Heart left ventricle (tissue), 13 donors: ENCODE measurements at regions not wholly inside any gene's neighbourhood (a gene's known extent, or its start where the extent isn't known, plus 50 kb on each side); places are given as distances from the start of the nearest gene placed in this dataset.

Source experiments
- CTCF ChIP-seq, 12 donors: fragments of 200-600 bp; sonication (generic) in 4 of 12; IDR thresholded peaks; one replicate each; pipeline versions ENCODE4 v1.5.0 to v1.8.0; 2018 to 2022; ENCODE audit warnings: antibody characterized with exemption in 12 of 12, mild to moderate bottlenecking in 5 of 12
- POLR2A ChIP-seq, 2 donors: fragments of 450-650 bp; IDR thresholded peaks; one replicate each; pipeline ENCODE4 v1.6.1; 2017; ENCODE audit warnings: antibody characterized with exemption in 2 of 2, mild to moderate bottlenecking in 2 of 2, moderate library complexity in 2 of 2
- donor health status: ischemic (EF 13 %, LVEDD 7.1; RV severe dilation, severe dysfunction).
- donor health status: DM: no; HTN: yes; CAD: no.
- donor health status: DM: no; HTN: no; CAD: no.
- donor health status: ischemic (EF 25% LVEDD 6.9; RV normal size, moderate dysfunction).
- donor health status: ischemic (EF 25% LVEDD 5.7; RV mildly dilated, moderate dysfunction).
- donor health status: ischemic (EF 35%, LVEDD 5.7; RV mildly dilated, moderate dysfunction).
- donor health status: nonischemic (EF 11% LVEDD 7.7; RV severe dilation, severe dysfunction).
- donor health status: DM: yes; HTN: yes; CAD: no.
- donor health status: PGD.
- donor health status: ischemic (EF 29% LVEDD 5.4; RV normal size, mild dysfunction).
- donor health status: nonischemic (EF 23%, LVEDD 6.1; RV moderate dilation, normal function).

DNA sequence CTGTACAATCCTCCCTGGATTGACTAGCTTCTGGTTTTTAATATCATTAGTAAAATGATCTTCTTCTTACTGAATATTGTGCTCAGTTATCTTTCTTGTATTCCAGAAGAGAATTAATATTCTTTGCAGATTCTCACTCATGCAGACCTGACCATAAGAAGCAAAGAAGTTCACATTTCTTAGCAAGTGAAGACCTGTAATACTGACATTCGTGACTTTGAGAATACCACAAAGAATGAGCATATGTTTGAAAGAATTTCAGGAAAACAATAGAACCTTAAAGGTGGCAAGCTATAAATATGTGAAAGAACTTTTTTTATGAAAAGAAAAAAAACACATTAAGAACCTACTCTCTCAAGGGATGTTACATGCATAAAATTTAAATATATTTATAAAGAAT is 371.6 kb downstream of the JRKL start:
- TF ChIP-seq CTCF (IDR thresholded peaks at IDR 0.05), result no peak
- no peak for TF ChIP-seq POLR2A (IDR thresholded peaks at IDR 0.05)
